Liver (tissue), 2 donors: ENCODE measurements at regions not wholly inside any gene's neighbourhood (a gene's known extent, or its start where the extent isn't known, plus 50 kb on each side); places are given as distances from the start of the nearest gene placed in this dataset.

Source experiments
- GABPA ChIP-seq, 2 donors: IDR thresholded peaks in 1 of 2; conservative IDR thresholded peaks in 1 of 2; 2 replicates each; pipeline ENCODE4 v1.6.1; 2016; ENCODE audit warnings: antibody characterized with exemption in 2 of 2, mild to moderate bottlenecking in 1 of 2, moderate library complexity in 1 of 2
- JUND ChIP-seq, 2 donors: IDR thresholded peaks; 2 replicates each; pipeline ENCODE4 v1.6.1; 2016; ENCODE audit warnings: antibody characterized with exemption in 2 of 2
- RAD21 ChIP-seq, 2 donors: IDR thresholded peaks; 2 replicates each; pipeline ENCODE4 v1.6.1; 2016; ENCODE audit warnings: antibody characterized with exemption in 2 of 2, mild to moderate bottlenecking in 2 of 2
- donor health status: healthy.

DNA sequence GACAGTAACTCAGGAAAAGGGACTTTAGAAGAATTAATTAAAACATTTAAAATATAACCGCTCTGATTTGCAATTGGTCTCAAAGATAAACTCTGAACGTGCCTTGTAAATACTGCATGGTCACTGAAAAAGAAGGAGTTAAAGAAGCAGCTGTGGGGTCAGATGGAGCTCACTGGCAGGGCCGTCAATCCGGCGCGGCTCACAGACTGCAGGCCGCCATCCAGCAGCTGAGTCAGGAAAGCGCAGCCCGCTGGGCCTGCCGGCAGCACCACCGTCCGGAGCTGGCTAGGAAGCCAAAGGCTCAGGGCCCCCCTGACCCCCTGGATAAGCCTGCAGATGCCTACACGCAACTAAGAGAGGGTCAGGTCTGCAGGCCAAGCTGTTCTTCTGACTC lies 54.2 kb upstream of the FRMD1 start:
- no peak for TF ChIP-seq JUND (IDR thresholded peaks at IDR 0.05)
- TF ChIP-seq RAD21 (IDR thresholded peaks at IDR 0.05) = no peak
- TF ChIP-seq GABPA (IDR thresholded peaks at IDR 0.05 in 1 of 2, conservative IDR thresholded peaks at IDR 0.05 in 1 of 2) = no peak
